GM21367 (cell line): ENCODE measurements at regions not wholly inside any gene's neighbourhood (a gene's known extent, or its start where the extent isn't known, plus 50 kb on each side); places are given as distances from the start of the nearest gene placed in this dataset.

Experiments used
- ATAC-seq: cut with Tn5 transposase; IDR thresholded peaks from one replicate; pipeline ENCODE4 v1.9.1; 2021; ENCODE audit not compliant: unreplicated experiment

DNA sequence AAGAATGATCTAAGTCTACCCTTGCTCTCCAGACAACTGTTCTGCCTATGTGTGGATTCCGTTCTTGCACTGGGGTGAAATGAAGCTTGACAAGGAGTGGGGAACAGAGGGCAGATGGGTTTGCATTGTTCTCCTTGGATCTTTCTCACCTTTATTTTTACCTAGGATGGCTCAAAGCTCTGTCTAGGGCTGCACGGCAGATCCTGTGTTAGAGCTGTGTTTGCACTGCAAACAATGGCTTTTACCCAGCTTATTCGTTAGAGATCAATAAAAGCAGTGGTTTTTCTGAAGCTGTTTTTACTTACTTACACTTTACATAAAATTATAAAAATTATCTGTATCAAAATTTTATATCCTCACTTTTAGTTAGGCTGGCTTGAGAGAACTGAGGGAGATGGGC is 105.1 kb downstream of the LRIG3 start:
- no peak for ATAC-seq

DNA sequence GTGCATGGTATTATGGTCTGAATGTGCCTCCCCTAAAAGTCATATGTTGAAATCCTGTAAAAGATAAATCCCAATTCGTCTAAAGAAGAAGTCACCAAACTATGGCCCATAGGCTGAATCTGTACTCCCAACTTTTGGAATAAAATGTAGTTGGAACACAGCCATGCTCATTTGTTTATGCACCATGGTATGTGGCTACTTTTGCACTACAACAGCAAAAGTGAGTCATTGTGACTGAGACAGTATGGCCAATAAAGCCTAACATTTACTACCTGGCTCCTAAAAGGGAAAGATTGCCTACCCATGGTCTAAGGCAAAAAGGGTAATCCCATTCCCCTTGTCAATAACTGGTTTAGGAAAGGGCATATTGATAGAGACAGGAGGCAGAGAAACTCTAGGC is 101.8 kb downstream of the LRIG3 start:
- no peak for ATAC-seq

DNA sequence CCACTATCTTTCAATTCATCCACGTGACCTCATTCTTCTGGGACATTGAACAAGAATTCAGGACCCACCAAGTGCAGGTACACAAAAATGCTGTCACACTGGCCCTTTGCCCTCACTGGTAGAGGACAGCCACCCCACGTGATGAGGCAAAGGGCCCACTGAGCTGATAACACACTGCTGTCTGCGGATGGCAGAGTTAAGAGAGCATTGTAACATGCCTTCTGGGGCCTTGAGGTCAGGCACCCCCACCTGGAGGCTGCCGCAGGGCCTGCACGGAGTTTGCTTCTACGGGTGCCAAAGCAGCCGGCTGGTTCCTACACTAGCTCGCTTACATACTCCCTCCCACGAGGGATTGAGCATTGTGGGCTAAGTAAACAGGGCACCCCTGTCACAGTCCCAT is 101.0 kb downstream of the LRIG3 start:
- no peak for ATAC-seq

DNA sequence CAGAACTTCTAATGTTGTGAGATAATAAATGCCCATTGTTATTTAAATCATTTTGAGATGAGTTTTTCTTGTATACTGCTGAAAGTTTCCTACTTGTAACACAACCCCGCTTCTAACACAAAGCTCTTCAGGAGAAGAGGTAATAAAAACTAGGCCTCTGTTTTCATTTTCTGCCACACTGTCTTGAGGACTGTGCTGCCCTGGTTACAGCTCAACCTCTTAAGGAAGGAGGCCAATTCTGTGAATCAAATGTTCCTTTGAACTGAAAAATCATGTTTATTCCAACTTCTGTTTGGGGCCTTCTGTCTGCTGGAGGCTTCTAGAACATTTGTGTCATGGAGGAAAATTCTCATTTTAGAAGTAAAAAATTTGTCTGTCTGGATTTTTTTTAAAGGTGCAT is 100.3 kb downstream of the LRIG3 start:
- ATAC-seq, result no peak
